H9 (cell line): ENCODE measurements at regions not wholly inside any gene's neighbourhood (a gene's known extent, or its start where the extent isn't known, plus 50 kb on each side); places are given as distances from the start of the nearest gene placed in this dataset.

Source experiments
- DNase-seq: peaks from one replicate; pipeline ENCODE4 v3.0.0-alpha.2; 2017
- H2AFZ ChIP-seq: one replicate; pipeline ENCODE4 v1.6.1; 2013; ENCODE audit warnings: mild to moderate bottlenecking, low read length, control low read depth, moderate library complexity
- H2AK5ac ChIP-seq: 2 replicates; pipeline ENCODE4 v1.6.1; 2013; ENCODE audit warnings: low read length, control low read depth, mixed read lengths; ENCODE audit not compliant: insufficient read length
- H2BK120ac ChIP-seq: one replicate; pipeline ENCODE4 v1.6.1; 2013; ENCODE audit warnings: low read depth, mild to moderate bottlenecking, low read length, control low read depth, inconsistent platforms; ENCODE audit not compliant: poor library complexity, severe bottlenecking
- H2BK12ac ChIP-seq: 2 replicates; pipeline ENCODE4 v1.6.1; 2013; ENCODE audit warnings: low read length, control low read depth, mixed read lengths, low read depth; ENCODE audit not compliant: insufficient read length
- H2BK15ac ChIP-seq: 2 replicates; pipeline ENCODE4 v1.6.1; 2013; ENCODE audit warnings: low read depth, low read length, control low read depth
- H2BK20ac ChIP-seq: one replicate; pipeline ENCODE4 v1.6.1; 2013; ENCODE audit warnings: low read depth, mild to moderate bottlenecking, low read length, control low read depth, inconsistent platforms; ENCODE audit not compliant: poor library complexity, severe bottlenecking
- H2BK5ac ChIP-seq: 2 replicates; pipeline ENCODE4 v1.6.1; 2013; ENCODE audit warnings: low read length, control low read depth, mixed read lengths; ENCODE audit not compliant: insufficient read length
- H3K14ac ChIP-seq: 2 replicates; pipeline ENCODE4 v1.6.1; 2013; ENCODE audit warnings: low read length, control low read depth; ENCODE audit not compliant: insufficient read depth
- H3K18ac ChIP-seq: 2 replicates; pipeline ENCODE4 v1.6.1; 2013; ENCODE audit warnings: low read depth, mild to moderate bottlenecking, mixed read lengths, low read length, control low read depth; ENCODE audit not compliant: insufficient read length
- H3K23ac ChIP-seq: 2 replicates; pipeline ENCODE4 v1.6.1; 2013; ENCODE audit warnings: low read length, control low read depth, mixed read lengths, low read depth; ENCODE audit not compliant: insufficient read length
- H3K23me2 ChIP-seq: 2 replicates; pipeline ENCODE4 v1.6.1; 2013; ENCODE audit warnings: low read depth, mild to moderate bottlenecking, mixed read lengths, low read length, control low read depth; ENCODE audit not compliant: insufficient read length, poor library complexity, severe bottlenecking
- H3K27ac ChIP-seq: 2 replicates; pipeline ENCODE4 v1.5.1; 2013; ENCODE audit warnings: low read length, control low read depth, mixed read lengths, low read depth; ENCODE audit not compliant: insufficient read length
- H3K27me3 ChIP-seq: 2 replicates; pipeline ENCODE4 v1.6.1; 2013; ENCODE audit warnings: low read length, control low read depth, inconsistent platforms; ENCODE audit not compliant: insufficient read depth
- H3K4ac ChIP-seq: 2 replicates; pipeline ENCODE4 v1.6.1; 2013; ENCODE audit warnings: low read depth, mild to moderate bottlenecking, control low read depth, inconsistent platforms, low read length, moderate library complexity
- H3K4me1 ChIP-seq: 2 replicates; pipeline ENCODE4 v1.6.1; 2013; ENCODE audit warnings: low read length, control low read depth, inconsistent platforms; ENCODE audit not compliant: insufficient read depth
- H3K4me2 ChIP-seq: 2 replicates; pipeline ENCODE4 v1.6.1; 2013; ENCODE audit warnings: low read length, control low read depth, mixed read lengths; ENCODE audit not compliant: insufficient read length, insufficient read depth
- H3K56ac ChIP-seq: 2 replicates; pipeline ENCODE4 v1.6.1; 2013; ENCODE audit warnings: low read depth, mild to moderate bottlenecking, mixed read lengths, low read length, control low read depth; ENCODE audit not compliant: insufficient read length
- H3K79me1 ChIP-seq: 2 replicates; pipeline ENCODE4 v1.6.1; 2013; ENCODE audit warnings: low read depth, mild to moderate bottlenecking, moderate library complexity, low read length, control low read depth, inconsistent platforms; ENCODE audit not compliant: insufficient read depth, poor library complexity, severe bottlenecking
- H3K79me2 ChIP-seq: 2 replicates; pipeline ENCODE4 v1.6.1; 2013; ENCODE audit warnings: low read length, control low read depth, inconsistent platforms; ENCODE audit not compliant: insufficient read depth
- H3K9ac ChIP-seq: 2 replicates; pipeline ENCODE4 v1.6.1; 2013; ENCODE audit warnings: low read length, control low read depth, mixed read lengths; ENCODE audit not compliant: insufficient read length; ENCODE audit errors: extremely low read depth
- H3K9me3 ChIP-seq: one replicate; pipeline ENCODE4 v1.6.1; 2013; ENCODE audit warnings: low read depth, low read length, inconsistent platforms; ENCODE audit not compliant: control insufficient read depth
- H3T11ph ChIP-seq: one replicate; pipeline ENCODE4 v1.6.1; 2013; ENCODE audit warnings: mild to moderate bottlenecking, low read length, control low read depth, inconsistent platforms
- H4K20me1 ChIP-seq: one replicate; pipeline ENCODE4 v1.6.1; 2013; ENCODE audit not compliant: control insufficient read depth, insufficient read length, insufficient read depth
- H4K5ac ChIP-seq: 2 replicates; pipeline ENCODE4 v1.6.1; 2013; ENCODE audit warnings: low read depth, mild to moderate bottlenecking, mixed read lengths, low read length, control low read depth; ENCODE audit not compliant: insufficient read length
- H4K8ac ChIP-seq: replicated peaks from 2 replicates; pipeline ENCODE4 v1.6.1; 2013; ENCODE audit warnings: low read length, control low read depth, mixed read lengths, low read depth; ENCODE audit not compliant: insufficient read length
- H4K91ac ChIP-seq: 2 replicates; pipeline ENCODE4 v1.6.1; 2013; ENCODE audit warnings: low read depth, mild to moderate bottlenecking, moderate library complexity, mixed read lengths, low read length, control low read depth; ENCODE audit not compliant: insufficient read length
- H3K27ac Mint-ChIP-seq, 3 experiments: 2 replicates in 2 of 3; 3 replicates in 1 of 3; pipeline ENCODE4 v1.8.0; 2020 to 2021; ENCODE audit warnings: mixed read lengths in 3 of 3, mild to moderate bottlenecking in 1 of 3, moderate library complexity in 1 of 3
- H3K27me3 Mint-ChIP-seq: 2 replicates; pipeline ENCODE4 v1.8.0; 2021; ENCODE audit warnings: low read depth, mild to moderate bottlenecking, moderate library complexity, mixed read lengths
- H3K36me3 Mint-ChIP-seq, 3 experiments: 2 replicates in 2 of 3; 3 replicates in 1 of 3; pipeline ENCODE4 v1.8.0; 2020 to 2021; ENCODE audit warnings: low read depth in 3 of 3, mixed read lengths in 3 of 3; ENCODE audit not compliant: insufficient read depth in 1 of 3
- H3K4me1 Mint-ChIP-seq, 2 experiments: 2 replicates each; pipeline ENCODE4 v1.8.0; 2020; ENCODE audit warnings: mixed read lengths in 2 of 2
- H3K4me3 Mint-ChIP-seq, 2 experiments: 2 replicates in 1 of 2; 3 replicates in 1 of 2; pipeline ENCODE4 v1.8.0; 2020 to 2021; ENCODE audit warnings: mild to moderate bottlenecking in 2 of 2, mixed read lengths in 2 of 2, moderate library complexity in 1 of 2
- H3K9me3 Mint-ChIP-seq, 2 experiments: 2 replicates in 1 of 2; 3 replicates in 1 of 2; pipeline ENCODE4 v1.8.0; 2020; ENCODE audit warnings: mild to moderate bottlenecking in 2 of 2, mixed read lengths in 2 of 2, moderate library complexity in 1 of 2
- WGBS: extraction: QIAGEN DNeasy Blood & Tissue Kit; methylation state at CpG from one replicate; pipeline ENCODE4 v1.1.7; 2013; ENCODE audit warnings: missing lambda C conversion rate, low lambda C conversion rate, mixed read lengths; ENCODE audit not compliant: insufficient read length; ENCODE audit errors: extremely low coverage; 5-methylcytosine and 5-hydroxymethylcytosine counted together
- TF ChIP-seq, protein P1 (sequence below): fragments of 200-600 bp; sonication (generic); conservative IDR thresholded peaks from 3 replicates; pipeline ENCODE4 v1.8.0; 2021; ENCODE audit warnings: antibody characterized with exemption, mild to moderate bottlenecking

DNA sequence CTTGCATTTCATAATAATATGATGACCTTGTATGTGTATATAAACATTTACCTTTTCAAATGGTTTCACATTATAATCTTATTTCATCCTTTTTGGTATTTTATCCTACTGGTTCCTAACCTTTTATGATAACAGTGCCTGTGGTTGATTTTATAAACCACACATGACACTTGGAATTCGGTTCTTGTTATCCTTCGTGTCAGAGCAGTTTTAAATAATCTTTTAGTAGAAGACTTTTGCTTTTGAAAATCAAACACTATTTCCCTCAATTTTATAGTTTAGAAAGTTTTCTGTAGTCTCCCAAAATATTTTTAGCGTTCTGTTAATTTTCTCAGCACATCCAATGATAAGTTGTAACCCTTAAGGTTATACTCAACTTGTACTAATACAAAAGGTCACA, 676.8 kb downstream of the RAPGEF2 start:
- Histone ChIP-seq H3T11ph (no peak overlapping the region), H3K56ac (no peak overlapping the region), H4K8ac (no peak overlapping the region), H2BK12ac (no peak overlapping the region), H4K91ac (no peak overlapping the region), H3K4me1 (no peaks in the 10 kb centered on the region), H3K27ac (no peak overlapping the region), H3K4me2 (no peak overlapping the region), H2BK5ac (no peak overlapping the region), H2AFZ (no peak overlapping the region), H3K9me3 (no peaks in the 10 kb centered on the region), H3K79me1 (no peaks in the 10 kb centered on the region), H3K18ac (no peak overlapping the region), H3K9ac (no peak overlapping the region), H3K23ac (no peak overlapping the region), H2BK15ac (no peak overlapping the region), H4K20me1 (no peaks in the 10 kb centered on the region), H2BK20ac (no peak overlapping the region), H4K5ac (no peak overlapping the region), H3K27me3 (no peaks in the 10 kb centered on the region), H3K79me2 (no peaks in the 10 kb centered on the region), H3K4ac (no peak overlapping the region), H2AK5ac (no peak overlapping the region), H3K14ac (no peak overlapping the region), H2BK120ac (no peak overlapping the region), H3K23me2 (no peaks in the 10 kb centered on the region)
- TF ChIP-seq, protein P1, sequence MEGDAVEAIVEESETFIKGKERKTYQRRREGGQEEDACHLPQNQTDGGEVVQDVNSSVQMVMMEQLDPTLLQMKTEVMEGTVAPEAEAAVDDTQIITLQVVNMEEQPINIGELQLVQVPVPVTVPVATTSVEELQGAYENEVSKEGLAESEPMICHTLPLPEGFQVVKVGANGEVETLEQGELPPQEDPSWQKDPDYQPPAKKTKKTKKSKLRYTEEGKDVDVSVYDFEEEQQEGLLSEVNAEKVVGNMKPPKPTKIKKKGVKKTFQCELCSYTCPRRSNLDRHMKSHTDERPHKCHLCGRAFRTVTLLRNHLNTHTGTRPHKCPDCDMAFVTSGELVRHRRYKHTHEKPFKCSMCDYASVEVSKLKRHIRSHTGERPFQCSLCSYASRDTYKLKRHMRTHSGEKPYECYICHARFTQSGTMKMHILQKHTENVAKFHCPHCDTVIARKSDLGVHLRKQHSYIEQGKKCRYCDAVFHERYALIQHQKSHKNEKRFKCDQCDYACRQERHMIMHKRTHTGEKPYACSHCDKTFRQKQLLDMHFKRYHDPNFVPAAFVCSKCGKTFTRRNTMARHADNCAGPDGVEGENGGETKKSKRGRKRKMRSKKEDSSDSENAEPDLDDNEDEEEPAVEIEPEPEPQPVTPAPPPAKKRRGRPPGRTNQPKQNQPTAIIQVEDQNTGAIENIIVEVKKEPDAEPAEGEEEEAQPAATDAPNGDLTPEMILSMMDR = no peak
- no peaks in the 10 kb centered on the region for H3K36me3 Mint-ChIP-seq
- DNase-seq = no peak
- no CpG with 5 or more reads among the region's 3 CpGs for WGBS
- H3K27me3 Mint-ChIP-seq = no peaks in the 10 kb centered on the region
- H3K9me3 Mint-ChIP-seq = no peaks in the 10 kb centered on the region
- H3K27ac Mint-ChIP-seq = no peak overlapping the region
- H3K4me1 Mint-ChIP-seq = no peaks in the 10 kb centered on the region
- H3K4me3 Mint-ChIP-seq = no peak overlapping the region
